CD4-positive, alpha-beta T cell (primary cell): ENCODE measurements at regions not wholly inside any gene's neighbourhood (a gene's known extent, or its start where the extent isn't known, plus 50 kb on each side); places are given as distances from the start of the nearest gene placed in this dataset.

ENCODE experiments used
- ATAC-seq: fragments of 200-7000 bp; cut with Tn5 transposase; one replicate; pipeline ENCODE4 v1.10.0; 2022; ENCODE audit warnings: mild to moderate bottlenecking; ENCODE audit not compliant: poor library complexity
- CTCF ChIA-PET: fragments of 350-600 bp; sonication (Branson Sonifier 250); formaldehyde crosslinking; loops from one replicate; lab custom pipeline; 2021; ENCODE audit warnings: antibody characterized with exemption, inconsistent platforms; lab: Charles Lee
- POLR2A ChIA-PET: fragments of 350-600 bp; sonication (Branson Sonifier 250); formaldehyde crosslinking; loops from one replicate; lab custom pipeline; 2021; ENCODE audit warnings: antibody characterized with exemption, inconsistent platforms; lab: Charles Lee
- DNase-seq, 14 experiments: peaks; one replicate each; pipeline ENCODE4 v3.0.0-alpha.2; 2013 to 2020; ENCODE audit warnings: mixed read lengths in 2 of 14
- H3K27ac ChIP-seq, 2 donors: one replicate each; pipeline versions ENCODE4 v1.5.1 to v1.7.0; 2013; ENCODE audit warnings: low read length in 2 of 2, low read depth in 1 of 2, mild to moderate bottlenecking in 1 of 2
- H3K27me3 ChIP-seq, 2 experiments: 1 replicate in 1 of 2; 2 replicates in 1 of 2; pipeline versions ENCODE4 v1.6.1 to v1.7.0; 2013; ENCODE audit warnings: low read length in 2 of 2, control low read depth in 1 of 2, mild to moderate bottlenecking in 1 of 2, moderate library complexity in 1 of 2; ENCODE audit not compliant: insufficient read depth in 2 of 2, control insufficient read depth in 1 of 2
- H3K36me3 ChIP-seq: one replicate; pipeline ENCODE4 v1.6.1; 2013; ENCODE audit warnings: low read length, control low read depth; ENCODE audit not compliant: insufficient read depth
- H3K4me1 ChIP-seq: one replicate; pipeline ENCODE4 v1.6.1; 2013; ENCODE audit warnings: low read length, control low read depth; ENCODE audit not compliant: insufficient read depth
- H3K4me3 ChIP-seq: one replicate; pipeline ENCODE4 v1.5.1; 2013; ENCODE audit warnings: mild to moderate bottlenecking, low read length, moderate library complexity
- H3K9me3 ChIP-seq, 2 experiments: 1 replicate in 1 of 2; 2 replicates in 1 of 2; pipeline versions ENCODE4 v1.6.1 to v1.7.0; 2013; ENCODE audit warnings: low read length in 2 of 2, mild to moderate bottlenecking in 2 of 2, control low read depth in 1 of 2, moderate library complexity in 1 of 2; ENCODE audit not compliant: control insufficient read depth in 1 of 2, insufficient read depth in 1 of 2
- H3K27ac Mint-ChIP-seq: one replicate; pipeline ENCODE4 v1.8.0; 2020; ENCODE audit warnings: mixed read lengths
- H3K27me3 Mint-ChIP-seq: one replicate; pipeline ENCODE4 v1.8.0; 2021; ENCODE audit warnings: mixed read lengths
- H3K36me3 Mint-ChIP-seq: one replicate; pipeline ENCODE4 v1.8.0; 2021; ENCODE audit warnings: low read depth, mixed read lengths
- H3K4me1 Mint-ChIP-seq: one replicate; pipeline ENCODE4 v1.8.0; 2021; ENCODE audit warnings: low read depth, mixed read lengths
- H3K4me3 Mint-ChIP-seq: one replicate; pipeline ENCODE4 v1.8.0; 2020; ENCODE audit warnings: mild to moderate bottlenecking, mixed read lengths
- H3K9me3 Mint-ChIP-seq: one replicate; pipeline ENCODE4 v1.8.0; 2020; ENCODE audit warnings: mixed read lengths
- intact Hi-C, 2 experiments: fragments of 100-400 bp; cut with DNase I in 1 of 2; cut with micrococcal nuclease in 1 of 2; formaldehyde crosslinking; loops; one replicate each; pipeline versions ENCODE4 v1.15.1 to v1.9.0; 2023 to 2025; cut with DNase I, micrococcal nuclease
- TF ChIP-seq, protein P1 (sequence below): fragments of 200-600 bp; IDR thresholded peaks from one replicate; pipeline ENCODE4 v1.8.0; 2022; ENCODE audit warnings: antibody characterized with exemption, mild to moderate bottlenecking

DNA sequence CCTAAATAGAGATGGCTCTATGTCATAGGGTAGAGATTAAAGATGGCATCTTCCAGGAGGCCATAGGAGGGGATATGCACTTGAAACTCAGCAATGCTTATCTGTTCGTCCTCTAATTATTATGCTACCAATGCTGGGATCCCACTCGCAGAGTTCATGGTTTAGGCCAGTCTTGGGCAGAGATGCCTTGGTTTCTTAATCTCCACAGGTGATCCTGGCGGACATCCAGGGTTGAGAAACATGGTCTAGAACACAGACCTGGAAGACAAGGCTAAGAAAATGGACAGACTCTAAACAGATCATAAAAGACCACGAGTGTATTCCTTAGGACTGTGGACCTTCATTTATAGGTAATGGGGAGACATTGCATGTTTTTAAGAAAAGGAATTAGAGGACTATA, 70.0 kb upstream of the IRS2 start:
- Histone ChIP-seq H3K9me3 (no peaks in the 10 kb centered on the region), H3K36me3 (no peaks in the 10 kb centered on the region), H3K27ac (no peak overlapping the region), H3K27me3 (peaks cover 11 to 48% of the 10 kb centered on the region in 2 experiments), H3K4me1 (no peaks in the 10 kb centered on the region), H3K4me3 (no peak overlapping the region)
- Mint-ChIP-seq H3K4me1 (no peaks in the 10 kb centered on the region), H3K9me3 (no peaks in the 10 kb centered on the region), H3K4me3 (no peak overlapping the region), H3K36me3 (no peaks in the 10 kb centered on the region), H3K27ac (no peak overlapping the region), H3K27me3 (peaks cover 64% of the 10 kb centered on the region)
- TF ChIP-seq, protein P1, sequence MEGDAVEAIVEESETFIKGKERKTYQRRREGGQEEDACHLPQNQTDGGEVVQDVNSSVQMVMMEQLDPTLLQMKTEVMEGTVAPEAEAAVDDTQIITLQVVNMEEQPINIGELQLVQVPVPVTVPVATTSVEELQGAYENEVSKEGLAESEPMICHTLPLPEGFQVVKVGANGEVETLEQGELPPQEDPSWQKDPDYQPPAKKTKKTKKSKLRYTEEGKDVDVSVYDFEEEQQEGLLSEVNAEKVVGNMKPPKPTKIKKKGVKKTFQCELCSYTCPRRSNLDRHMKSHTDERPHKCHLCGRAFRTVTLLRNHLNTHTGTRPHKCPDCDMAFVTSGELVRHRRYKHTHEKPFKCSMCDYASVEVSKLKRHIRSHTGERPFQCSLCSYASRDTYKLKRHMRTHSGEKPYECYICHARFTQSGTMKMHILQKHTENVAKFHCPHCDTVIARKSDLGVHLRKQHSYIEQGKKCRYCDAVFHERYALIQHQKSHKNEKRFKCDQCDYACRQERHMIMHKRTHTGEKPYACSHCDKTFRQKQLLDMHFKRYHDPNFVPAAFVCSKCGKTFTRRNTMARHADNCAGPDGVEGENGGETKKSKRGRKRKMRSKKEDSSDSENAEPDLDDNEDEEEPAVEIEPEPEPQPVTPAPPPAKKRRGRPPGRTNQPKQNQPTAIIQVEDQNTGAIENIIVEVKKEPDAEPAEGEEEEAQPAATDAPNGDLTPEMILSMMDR: no peak
- ATAC-seq: no peak
- POLR2A ChIA-PET: no interaction called here
- CTCF ChIA-PET: no interaction called here
- intact Hi-C loops: no loop called here
- no peak for DNase-seq

DNA sequence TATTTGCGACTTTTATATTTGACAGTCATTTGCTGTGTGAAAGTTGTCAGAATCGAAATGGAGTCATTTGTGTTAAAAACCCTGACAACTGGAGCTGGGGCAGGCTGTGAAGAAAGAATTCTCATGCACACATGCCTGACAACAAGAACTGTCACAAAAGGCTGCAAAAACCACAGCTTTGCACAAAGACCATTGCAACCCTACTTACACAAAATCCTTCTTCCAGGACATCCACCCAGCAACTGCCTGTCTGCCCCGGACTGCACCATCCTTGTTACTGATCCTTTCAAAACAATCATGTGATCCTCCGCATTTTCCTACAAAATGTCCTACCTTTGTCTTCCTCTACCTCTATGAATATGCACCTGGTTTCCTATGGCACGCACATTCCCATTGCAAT, 66.8 kb upstream of the IRS2 start:
- no peak for DNase-seq
- CTCF ChIA-PET: no interaction called here
- H3K4me1 Mint-ChIP-seq: no peaks in the 10 kb centered on the region

DNA sequence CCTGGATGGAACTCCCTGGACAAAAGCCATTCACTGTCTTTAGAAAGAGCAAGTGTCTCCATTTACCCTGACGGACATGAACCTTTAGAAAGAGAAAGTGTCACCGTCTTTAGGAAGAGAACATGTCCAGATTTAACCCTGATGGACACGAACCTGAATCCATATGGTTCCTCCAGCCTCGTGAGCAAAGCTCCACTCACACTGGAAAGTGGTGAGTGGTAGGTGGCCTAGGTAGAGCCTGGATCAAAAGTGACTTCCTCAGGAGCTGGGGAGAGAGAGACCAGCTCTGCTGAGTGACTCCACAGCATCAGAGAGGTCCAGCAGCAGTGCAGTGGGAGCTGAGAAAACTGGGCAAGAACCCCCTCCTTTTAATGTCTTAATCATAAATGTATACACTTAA, 59.8 kb upstream of the IRS2 start:
- POLR2A ChIA-PET: no interaction called here
- no peak for DNase-seq
- Histone ChIP-seq H3K4me3 (no peak overlapping the region), H3K36me3 (no peaks in the 10 kb centered on the region), H3K9me3 (no peaks in the 10 kb centered on the region), H3K4me1 (no peaks in the 10 kb centered on the region), H3K27ac (no peak overlapping the region), H3K27me3 (peaks cover 6 to 13% of the 10 kb centered on the region in 2 experiments)
- H3K4me3 Mint-ChIP-seq: no peak overlapping the region
- H3K27ac Mint-ChIP-seq: no peak overlapping the region
- no peaks in the 10 kb centered on the region for H3K9me3 Mint-ChIP-seq
- H3K4me1 Mint-ChIP-seq: no peaks in the 10 kb centered on the region
- intact Hi-C loops: no loop called here
- TF ChIP-seq, protein P1: no peak
- peaks cover 53% of the 10 kb centered on the region for H3K27me3 Mint-ChIP-seq
- no peak for ATAC-seq
- H3K36me3 Mint-ChIP-seq: no peaks in the 10 kb centered on the region
- CTCF ChIA-PET: no interaction called here

More for the DNA sequence above, 66.8 kb upstream of the IRS2 start:
- Histone ChIP-seq H3K27me3 (peaks cover 3 to 37% of the 10 kb centered on the region in 2 experiments), H3K27ac (no peak overlapping the region), H3K4me1 (no peaks in the 10 kb centered on the region), H3K36me3 (no peaks in the 10 kb centered on the region), H3K9me3 (no peaks in the 10 kb centered on the region), H3K4me3 (no peak overlapping the region)
- TF ChIP-seq, protein P1: no peak
- intact Hi-C loops: no loop called here
- no peaks in the 10 kb centered on the region for H3K36me3 Mint-ChIP-seq
- POLR2A ChIA-PET: no interaction called here
- no peak overlapping the region for H3K27ac Mint-ChIP-seq
- H3K27me3 Mint-ChIP-seq: peaks cover 55% of the 10 kb centered on the region
- ATAC-seq: no peak
- no peak overlapping the region for H3K4me3 Mint-ChIP-seq
- H3K9me3 Mint-ChIP-seq: no peaks in the 10 kb centered on the region
